NCI-H2227 (cell line): ENCODE measurements at regions not wholly inside any gene's neighbourhood (a gene's known extent, or its start where the extent isn't known, plus 50 kb on each side); places are given as distances from the start of the nearest gene placed in this dataset.

Experiments
- DNase-seq: peaks from one replicate; lab custom pipeline; 2025; ENCODE audit not compliant: unreplicated experiment; lab: John Stamatoyannopoulos, UW

DNA sequence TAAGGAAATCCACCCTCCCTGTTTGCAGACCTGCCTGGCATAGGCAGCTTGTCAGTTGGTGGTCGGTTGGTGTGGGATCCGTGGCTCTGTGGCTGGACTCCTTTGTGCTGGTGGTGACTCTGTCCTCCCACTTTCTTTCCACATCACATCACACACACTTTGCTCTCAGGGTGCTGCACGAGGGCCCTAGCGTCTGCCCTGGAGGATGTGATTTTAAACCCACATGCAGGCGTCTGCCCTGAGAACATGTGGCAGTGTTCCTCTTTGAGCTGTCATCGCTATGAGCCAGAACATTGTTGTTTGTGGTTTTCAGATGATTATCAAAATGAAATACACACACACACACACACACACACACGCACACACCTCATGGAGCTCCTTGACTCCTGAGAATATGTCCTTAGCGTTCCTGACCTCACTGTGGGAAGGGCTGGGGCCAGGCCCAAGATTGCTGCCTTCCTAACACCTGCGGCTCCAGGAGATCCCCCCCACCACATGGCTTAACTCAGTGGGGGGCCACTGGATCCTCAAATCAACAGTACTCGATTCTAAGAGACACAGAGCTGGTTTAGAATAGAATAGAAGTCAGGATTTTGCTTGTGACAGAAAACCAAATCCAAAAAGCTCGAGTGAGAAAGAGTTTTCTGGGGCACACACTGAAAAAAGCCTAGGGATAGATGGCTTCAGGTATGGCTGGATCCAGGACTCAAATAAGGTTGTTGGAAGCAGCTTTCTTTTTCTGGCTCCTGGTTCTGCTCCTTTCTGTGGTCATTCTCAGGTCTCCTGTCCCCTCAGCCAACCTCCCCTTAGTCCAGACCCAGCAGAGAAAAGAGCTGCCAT, 54.8 kb downstream of the RTP5 start:
- no peak for DNase-seq

DNA sequence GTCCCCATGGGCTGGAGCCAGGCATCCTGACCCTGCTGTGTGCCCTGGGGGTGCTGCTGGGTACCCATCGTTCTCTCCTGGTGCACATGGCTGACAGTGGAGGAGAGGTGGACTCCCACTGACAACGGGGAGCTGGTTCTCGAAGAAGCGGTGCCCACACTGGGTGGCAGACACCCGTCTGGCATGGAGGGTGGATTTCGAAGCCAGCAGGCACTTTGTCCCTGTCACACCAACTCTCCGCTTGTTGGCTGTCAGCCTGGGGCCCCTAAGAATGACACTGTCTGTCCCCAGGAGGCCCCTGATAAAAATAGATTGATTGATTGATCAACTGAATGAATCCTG, 55.4 kb downstream of the RTP5 start:
- no peak for DNase-seq

- DNase-seq = no peak
Measured at GRCh38 chr2:241925277-241925676, 55.7 kb downstream of the RTP5 start.

GRCh38 chr2:241925821-241926441, 56.4 kb downstream of the RTP5 start:
- no peak for DNase-seq

GRCh38 chr2:241926541-241927311, 57.2 kb downstream of the RTP5 start:
- DNase-seq = no peak

- DNase-seq = no peak
Measured at GRCh38 chr2:241929551-241930490, 60.3 kb downstream of the RTP5 start.

DNA sequence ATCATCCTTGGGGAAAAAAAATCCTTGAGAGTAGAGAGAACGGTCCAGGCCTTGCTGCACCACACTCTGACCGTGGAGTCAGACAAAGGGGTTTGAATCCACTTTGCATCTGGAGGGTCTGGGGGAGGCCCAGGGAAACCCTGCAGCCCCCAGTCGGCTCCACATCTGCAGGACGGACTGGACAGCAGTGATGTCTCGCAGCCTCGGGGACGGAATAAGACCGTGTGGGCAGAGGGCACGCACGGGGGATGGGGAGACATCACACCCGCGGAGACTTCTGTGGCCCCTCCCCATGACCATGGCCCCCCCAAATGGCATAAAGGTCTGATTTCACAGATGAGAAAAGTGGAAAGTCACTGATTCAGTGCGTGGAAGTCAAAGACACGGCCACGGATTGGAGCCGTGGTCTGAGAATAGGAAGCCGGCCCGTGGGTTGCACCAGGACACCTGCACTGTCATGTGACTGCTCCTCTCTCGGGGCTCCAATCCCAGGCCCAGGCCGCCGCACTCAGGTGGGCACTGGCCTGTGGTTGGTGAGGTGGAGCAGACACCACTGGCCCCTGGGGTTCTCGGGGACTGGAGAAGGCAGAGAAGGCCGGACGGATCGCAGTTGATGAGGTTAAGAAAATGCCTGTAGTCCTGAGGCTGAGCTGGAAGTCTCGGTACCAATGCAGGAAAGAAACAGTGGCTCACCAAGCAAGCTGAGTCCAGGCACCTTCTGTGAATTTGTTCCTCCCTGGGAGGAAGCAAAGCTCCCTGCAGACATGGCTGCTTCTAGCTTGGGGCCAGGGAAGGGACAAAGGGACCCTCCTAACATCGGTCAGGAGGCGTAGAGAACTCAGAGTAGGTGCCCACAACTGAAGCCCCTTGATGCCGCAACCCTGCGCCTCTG, 61.8 kb downstream of the RTP5 start:
- no peak for DNase-seq

DNA sequence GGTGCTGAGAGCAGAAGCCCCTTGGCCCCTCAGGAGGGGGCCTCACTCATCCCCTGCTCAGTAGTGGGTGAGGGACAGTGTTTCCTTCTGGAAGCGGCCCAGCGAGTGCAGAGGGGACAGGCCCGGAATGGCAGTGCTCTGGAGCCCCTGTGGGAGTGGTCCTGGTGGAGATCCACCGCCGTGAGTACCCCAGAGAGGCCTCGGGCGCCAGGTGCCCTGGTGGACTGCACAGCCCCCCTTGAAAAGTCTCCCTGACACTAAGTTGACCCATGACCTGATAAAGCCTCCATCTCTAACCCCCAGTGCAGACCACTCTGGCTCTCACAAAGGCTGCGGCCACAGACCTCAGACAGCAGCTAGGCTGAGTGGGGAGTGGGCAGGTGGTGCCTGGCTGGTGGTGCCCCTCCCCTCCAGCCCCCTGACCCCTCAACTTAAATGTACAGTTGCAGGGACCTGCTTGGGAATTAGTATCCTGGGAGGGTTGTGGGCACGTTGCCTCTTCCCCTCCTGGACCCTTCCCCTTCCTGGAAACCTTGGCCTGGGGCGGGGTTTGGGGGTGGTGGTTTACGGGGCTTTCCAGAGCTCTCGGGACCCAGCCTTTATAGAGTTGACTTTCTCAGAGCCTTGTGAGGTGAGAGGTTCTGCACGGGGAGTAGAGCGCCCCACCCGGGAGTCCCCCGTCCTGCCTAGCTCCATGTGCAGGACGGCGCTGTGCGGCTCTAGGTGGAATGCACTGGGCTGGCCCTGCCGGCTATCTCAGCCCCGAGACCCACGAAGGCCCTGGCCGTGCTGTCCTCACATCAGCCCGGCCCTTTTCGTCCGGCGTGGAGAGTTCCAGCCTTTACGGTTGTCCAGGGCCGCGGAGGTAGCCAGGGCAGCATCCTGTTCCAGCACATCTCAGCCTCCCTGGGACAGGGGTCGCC, 62.7 kb downstream of the RTP5 start:
- no peak for DNase-seq

GRCh38 chr2:241932899-241933178, 63.3 kb downstream of the RTP5 start:
- no peak for DNase-seq

DNA sequence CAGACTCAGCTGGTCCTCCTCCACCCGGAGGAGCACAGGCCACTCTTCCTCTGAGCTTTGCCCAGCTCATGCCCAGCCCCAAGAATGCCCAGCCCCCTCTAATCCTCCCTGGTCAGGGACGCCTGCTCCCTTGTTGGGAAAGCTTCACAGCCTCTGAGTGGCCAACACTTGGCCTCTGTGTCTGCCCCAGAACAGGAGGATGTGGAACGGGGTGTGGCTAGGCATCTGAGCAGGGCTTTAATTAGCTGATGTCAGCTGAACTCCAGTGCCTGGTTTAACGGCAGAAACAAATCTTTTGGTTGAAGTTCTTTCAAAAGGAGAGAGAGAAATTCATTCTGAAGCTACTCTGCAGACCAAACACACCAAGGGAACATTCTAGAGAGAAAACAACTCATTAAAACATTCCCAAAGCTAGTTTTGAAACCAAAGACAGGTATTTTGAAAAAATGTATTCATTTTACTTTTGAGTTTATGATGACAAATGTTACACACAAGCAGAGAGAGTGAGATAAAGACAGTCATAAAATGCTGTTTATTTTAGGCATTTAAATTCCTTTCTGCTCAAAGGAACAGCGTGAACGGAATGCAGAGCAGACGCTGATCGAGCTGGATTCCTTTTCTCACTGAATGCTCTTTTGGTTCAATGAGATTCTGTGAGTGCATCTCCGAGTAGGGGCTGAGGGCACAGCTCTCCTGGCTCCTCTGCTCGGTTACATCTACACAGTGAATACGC, 63.8 kb downstream of the RTP5 start:
- DNase-seq = no peak

DNA sequence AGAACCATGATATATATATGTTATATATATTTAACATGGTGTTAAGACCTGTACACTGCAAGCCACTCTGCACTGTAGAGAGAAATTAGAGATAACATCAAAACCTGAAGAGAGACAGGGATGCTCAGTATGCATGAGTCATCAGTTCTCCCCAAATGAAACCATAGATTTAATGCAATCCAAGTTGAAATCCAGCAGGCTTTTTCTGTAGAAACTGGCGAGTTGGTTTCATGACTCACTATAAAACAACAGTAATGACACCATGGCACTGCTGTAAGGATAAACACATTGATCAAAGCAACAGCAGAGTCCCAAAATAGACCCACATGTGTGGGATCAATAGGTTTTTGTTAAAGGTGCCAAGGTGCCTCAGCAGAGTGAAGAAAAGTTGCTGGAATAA, 65.8 kb downstream of the RTP5 start:
- no peak for DNase-seq

GRCh38 chr2:241935774-241936173, 66.2 kb downstream of the RTP5 start:
- DNase-seq = no peak

- DNase-seq = no peak
Measured at GRCh38 chr2:241936457-241937133, 67.1 kb downstream of the RTP5 start.

- no peak for DNase-seq
Measured at GRCh38 chr2:241937297-241937696, 67.8 kb downstream of the RTP5 start.

DNA sequence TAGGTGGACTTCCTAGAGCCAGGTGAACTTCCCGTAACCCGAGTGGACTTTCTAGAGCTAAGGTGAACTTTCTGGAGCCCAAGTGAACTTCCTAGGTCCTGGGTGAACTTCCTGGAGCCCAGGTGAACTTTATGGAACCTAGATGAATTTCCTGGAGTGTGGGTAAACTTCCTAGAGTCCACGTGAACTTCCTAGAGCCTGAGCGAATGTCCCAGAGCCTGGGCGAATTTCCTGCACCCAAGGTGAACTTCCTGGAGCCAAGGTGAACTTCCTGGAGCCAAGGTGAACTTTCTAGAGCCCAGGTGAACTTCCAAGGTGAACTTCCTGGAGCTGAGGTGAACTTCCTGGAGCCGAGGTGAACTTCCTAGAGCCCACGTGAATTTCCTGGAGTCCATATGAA, 70.0 kb downstream of the RTP5 start:
- DNase-seq = no peak

GRCh38 chr2:241940329-241940728, 70.8 kb downstream of the RTP5 start:
- no peak for DNase-seq

- no peak for DNase-seq
Measured at GRCh38 chr2:241941691-241942301, 72.3 kb downstream of the RTP5 start.
